ENCODE measurements at regions not wholly inside any gene's neighbourhood (a gene's known extent, or its start where the extent isn't known, plus 50 kb on each side); places are given as distances from the start of the nearest gene placed in this dataset.
A peak's percentile ranks its signal among the peaks of the same experiment; 100 is the strongest.
"Not testable (repeated sequence)": the region's sequence is repeated elsewhere in the genome, so short reads cannot be mapped to it uniquely, and the experiment has no call there.

GRCh38 chr1:234838182-234838581 is 228.2 kb upstream of the IRF2BP2 start:
- no peak for DNase-seq

GRCh38 chr1:234837713-234838112 is 227.7 kb upstream of the IRF2BP2 start:
- DNase-seq: peak; percentile 10

- no peak for DNase-seq
Observed at GRCh38 chr1:234836776-234837357, 226.9 kb upstream of the IRF2BP2 start.

GRCh38 chr1:234836045-234836681 is 226.2 kb upstream of the IRF2BP2 start:
- DNase-seq: peak; percentile 29

DNA sequence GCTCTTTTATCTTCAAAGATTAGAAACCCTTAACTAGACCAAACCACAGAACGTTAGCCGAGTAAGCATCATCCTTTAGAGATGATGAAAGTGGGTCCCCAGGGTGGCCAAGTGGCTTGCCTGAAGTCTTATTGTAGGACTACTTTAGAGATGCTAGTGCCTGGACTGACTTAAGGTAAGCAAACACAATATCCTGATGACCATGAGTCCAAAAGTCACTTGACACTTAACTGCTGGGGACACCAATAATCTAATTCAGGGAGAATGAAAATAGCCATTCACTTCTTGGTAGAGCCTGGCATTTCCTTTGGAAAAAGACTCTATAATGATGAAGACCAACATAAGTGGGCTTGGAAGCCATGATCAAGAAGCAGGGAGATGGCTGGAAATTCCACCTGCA is 225.3 kb upstream of the IRF2BP2 start:
- DNase-seq: no peak

DNA sequence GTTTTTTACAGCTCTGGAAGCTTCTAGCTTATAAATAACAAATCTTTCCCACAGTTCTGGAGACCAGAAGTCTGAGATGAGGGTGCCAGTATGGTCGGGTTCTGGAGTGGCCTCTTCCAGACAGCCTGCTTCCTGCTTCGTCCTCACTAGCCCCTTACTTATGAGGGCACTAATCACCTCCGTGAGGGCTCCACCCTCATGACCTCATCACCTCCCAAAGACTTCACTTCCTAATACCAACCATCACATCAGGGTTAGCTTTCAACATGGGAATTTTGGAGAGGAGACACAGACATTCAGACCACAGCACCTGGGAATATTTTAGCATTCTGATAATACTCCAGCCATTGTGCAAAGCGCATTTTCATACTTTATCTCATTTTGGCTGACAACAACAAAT is 223.7 kb upstream of the IRF2BP2 start:
- no peak for DNase-seq

GRCh38 chr1:234833118-234833517 is 223.1 kb upstream of the IRF2BP2 start:
- DNase-seq: no peak

- no peak for DNase-seq
Observed at GRCh38 chr1:234827656-234828055, 217.7 kb upstream of the IRF2BP2 start.

- no peak for DNase-seq
Observed at GRCh38 chr1:234827181-234827580, 217.2 kb upstream of the IRF2BP2 start.

DNA sequence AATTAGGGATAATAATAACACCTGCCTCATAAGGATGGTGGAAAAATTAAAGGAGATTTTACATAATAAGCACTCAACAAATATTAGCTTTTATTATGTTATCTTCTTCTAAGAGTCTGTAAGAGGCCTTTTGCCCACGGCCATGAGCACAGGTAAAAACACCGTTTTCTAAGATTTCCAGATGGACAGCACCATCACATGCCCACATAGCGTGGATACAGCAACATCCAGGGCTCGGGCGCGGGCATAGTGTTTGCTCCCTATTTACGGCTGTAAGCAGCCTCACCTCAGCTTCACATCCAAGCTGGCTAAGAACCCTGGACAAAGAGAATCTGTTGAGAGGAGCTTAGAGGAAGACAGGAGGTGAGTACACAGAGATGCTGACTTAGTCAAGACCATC is 216.4 kb upstream of the IRF2BP2 start:
- no peak for DNase-seq

DNA sequence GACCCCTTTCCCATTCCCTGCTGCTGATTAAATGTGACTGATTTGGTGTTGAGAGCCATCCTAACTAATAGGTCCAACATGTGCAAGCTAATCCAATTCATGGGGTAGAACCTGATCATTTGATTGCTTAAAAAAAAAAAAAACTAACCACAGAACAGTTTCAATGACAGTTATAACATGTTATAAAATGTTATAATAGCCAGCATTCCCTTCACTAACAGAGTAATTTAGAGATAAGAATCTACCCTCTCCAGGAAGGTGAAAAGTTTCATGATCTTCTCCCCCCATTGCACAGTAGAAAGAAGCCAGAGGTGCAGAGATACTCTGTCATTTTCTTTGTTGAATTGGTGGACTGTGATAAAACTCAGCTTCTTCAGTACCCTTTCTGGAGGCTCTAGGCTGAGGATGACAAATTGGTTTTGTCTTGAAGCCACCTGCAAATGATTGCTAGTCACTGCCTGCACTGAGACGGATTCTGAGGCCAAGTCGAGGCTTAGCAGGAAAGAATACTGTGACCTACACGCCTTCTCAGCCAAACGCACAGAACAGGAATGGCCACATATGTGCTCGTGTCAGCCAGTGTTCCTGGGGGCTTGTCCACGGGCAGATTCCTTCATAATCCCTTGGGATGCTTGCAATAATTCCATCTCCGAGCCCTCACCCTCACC is 215.7 kb upstream of the IRF2BP2 start:
- no peak for DNase-seq

GRCh38 chr1:234824836-234825235 is 214.9 kb upstream of the IRF2BP2 start:
- DNase-seq: not testable (repeated sequence)

DNA sequence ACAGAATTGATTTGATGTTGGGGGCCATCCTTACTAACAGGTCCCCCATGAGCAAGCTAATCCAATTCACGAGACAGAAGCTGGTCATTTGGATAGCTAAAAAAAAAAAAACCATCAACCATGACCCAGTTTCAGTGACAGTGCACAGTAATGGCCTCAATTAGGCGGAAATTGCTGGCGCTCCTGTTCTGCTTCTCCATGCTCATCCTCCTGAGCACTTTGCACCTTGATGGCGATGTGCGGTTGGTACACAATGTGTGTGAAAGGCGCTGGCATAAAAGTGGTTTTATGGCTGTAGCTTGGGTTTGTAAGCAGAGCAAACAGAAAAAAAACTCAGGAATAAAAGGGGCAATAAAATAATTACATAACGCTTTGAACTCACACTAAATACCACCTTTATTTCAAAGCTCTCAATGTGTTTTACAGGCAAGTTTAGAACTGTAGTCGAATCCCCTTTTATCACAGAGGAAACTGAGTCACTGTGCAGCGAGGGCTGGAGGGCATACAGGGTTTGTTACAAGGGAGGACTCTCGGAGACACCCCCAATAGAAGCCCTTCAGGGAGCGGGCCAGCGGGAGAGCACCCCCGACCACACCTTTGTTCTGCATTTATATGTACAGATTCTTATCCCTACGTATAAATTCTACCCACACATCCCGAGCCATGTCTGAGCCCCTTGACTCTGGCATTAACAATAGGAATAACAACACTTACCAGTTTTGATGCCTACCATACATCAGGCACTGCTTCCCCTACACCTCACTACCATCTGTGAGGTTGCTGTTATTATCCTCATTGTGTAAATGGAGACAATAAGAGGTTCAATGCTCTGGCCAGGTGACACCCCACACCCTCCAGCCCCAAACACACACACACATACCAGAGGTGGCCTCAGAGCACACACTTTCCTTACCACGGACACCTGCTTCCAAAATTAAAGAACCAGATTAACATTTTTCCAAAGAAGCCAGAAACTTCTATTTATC is 213.5 kb upstream of the IRF2BP2 start:
- no peak for DNase-seq

DNA sequence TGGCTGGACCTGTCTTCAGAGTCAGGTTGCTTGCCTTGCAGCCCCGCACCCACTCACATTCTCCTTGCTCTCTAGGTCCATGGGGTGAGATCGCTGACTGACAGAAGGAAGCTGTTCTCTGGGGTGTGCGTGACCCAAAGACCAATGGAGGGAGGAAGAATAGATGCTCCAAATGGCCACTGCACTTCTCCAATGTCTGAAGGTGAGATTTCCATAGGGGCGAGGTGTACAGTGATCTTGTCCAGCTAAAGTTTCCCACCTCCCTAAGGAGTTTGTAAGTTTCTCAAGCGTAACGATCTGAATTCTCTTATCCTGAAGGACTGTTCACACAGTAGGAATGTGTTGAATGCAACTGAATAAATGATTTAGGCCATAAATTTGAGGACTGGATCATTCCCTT is 211.9 kb upstream of the IRF2BP2 start:
- no peak for DNase-seq

DNA sequence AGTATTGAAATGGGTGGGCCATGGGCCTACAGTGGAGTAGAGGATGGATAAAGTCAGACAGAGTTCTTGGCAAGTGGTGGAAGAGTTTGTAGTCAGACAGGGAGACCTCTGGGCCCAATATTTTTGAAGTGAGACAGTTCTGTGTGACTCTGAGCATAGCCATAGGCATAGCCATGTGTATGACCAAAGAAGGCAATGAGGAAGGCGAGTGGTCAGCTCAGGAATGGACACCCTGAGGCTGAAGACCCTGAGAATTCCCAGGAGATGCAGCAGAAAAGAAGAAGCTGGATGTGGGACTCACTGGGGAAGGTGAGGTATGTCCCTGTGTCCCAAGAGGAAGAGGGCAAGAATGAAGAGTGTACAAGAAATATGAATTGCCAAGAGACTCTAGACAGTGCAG is 210.6 kb upstream of the IRF2BP2 start:
- no peak for DNase-seq

DNA sequence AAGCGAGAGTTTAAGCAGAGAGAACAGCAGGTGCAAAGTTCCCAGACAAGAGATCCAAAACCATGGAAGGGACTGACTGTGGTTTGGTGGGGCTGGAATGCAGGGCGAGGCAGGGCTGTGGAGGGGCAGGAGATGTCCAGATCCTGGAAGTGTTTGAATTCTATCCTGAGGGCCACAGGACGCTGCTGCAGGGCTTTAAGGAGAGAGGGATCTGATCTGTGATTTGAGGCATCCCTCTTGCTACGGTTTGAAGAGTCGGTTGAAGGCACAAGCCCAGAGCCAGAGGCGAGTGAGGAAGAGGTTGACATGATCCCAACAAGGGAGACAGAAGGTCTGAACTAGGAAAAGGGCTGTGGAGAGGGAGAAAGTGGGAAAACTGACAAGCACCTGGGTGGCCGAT is 209.9 kb upstream of the IRF2BP2 start:
- not testable (repeated sequence) for DNase-seq

GRCh38 chr1:234818040-234818387 is 208.0 kb upstream of the IRF2BP2 start:
- DNase-seq: not testable (repeated sequence)

- DNase-seq: not testable (repeated sequence)
Observed at GRCh38 chr1:234817313-234818039, 207.5 kb upstream of the IRF2BP2 start.

DNA sequence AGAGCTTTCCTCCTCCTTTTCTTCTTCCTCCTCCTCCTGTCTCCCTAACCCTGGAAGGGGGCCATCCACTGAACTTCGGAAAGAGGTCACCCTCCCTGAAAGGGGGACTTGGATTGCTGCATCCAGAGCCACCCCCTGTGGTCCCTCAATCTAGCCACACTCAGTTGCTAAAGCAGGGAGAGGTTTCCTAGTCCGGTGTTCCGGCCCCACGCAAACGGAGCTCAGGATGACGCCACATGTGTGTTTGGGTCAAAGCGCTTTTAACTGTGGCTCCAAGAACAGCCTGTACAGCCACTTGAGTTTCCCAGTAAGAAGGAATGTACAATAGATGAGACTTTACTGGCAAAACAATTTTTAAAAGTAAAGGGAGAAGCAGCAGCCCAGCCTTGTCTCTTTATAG is 206.9 kb upstream of the IRF2BP2 start:
- not testable (repeated sequence) for DNase-seq

GRCh38 chr1:234816186-234816851 is 206.3 kb upstream of the IRF2BP2 start:
- not testable (repeated sequence) for DNase-seq

DNA sequence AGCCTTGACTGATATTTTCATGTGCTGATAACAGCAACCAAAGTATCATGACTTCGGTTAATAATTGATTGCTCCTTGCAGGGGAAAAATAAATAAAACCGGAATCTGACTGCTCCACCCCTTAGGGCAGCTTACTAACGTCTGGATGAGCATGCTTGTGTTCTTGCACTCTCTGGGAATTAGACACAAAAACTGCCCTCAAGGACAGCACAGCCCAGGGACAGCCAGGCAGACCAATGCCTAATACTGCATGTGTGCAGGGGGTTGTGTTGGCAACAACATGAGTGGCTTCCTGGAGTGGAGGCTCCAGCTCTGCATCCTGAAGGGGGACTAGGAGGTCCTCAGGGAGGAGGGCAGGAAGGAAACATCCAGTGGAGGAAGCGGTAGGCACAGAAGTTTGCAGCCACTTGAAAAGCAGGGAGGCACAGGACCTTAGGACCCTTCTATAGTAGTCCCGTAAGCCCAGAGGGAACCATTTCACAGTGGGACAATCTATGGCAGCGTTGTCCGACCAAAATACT is 205.4 kb upstream of the IRF2BP2 start:
- DNase-seq: not testable (repeated sequence)

- DNase-seq: not testable (repeated sequence)
Observed at GRCh38 chr1:234814235-234814634, 204.3 kb upstream of the IRF2BP2 start.

All from islet precursor cell (in vitro differentiated cells).